ENCODE measurements at regions not wholly inside any gene's neighbourhood (a gene's known extent, or its start where the extent isn't known, plus 50 kb on each side); places are given as distances from the start of the nearest gene placed in this dataset.

- no peak overlapping the region for H3K27ac ChIP-seq
- DNase-seq (ENCODE audit: low spot score), result no peak
- WGBS, result 3% methylated on average over 7 of the region's 7 CpGs
These were observed 355.4 kb upstream of the SLC24A2 start for GRCh38 chr9:20144197-20144596.

GRCh38 chr9:20139763-20140290, 351.0 kb upstream of the SLC24A2 start:
- Histone ChIP-seq H3K4me1 (replicated peaks) (no peaks in the 10 kb centered on the region), H3K27me3 (replicated peaks; ENCODE audit: insufficient read depth) (no peaks in the 10 kb centered on the region), H3K4me3 (no peak overlapping the region), H3K27ac (no peak overlapping the region), H3K36me3 (no peaks in the 10 kb centered on the region), H3K9me3 (no peaks in the 10 kb centered on the region)
- intact Hi-C loops (cut with DNase I), result no loop called here
- DNase-seq (ENCODE audit: low spot score), result no peak
- TF ChIP-seq POLR2AphosphoS5 (IDR thresholded peaks at IDR 0.05), result peak; percentile 12
- no peak for TF ChIP-seq POLR2A (IDR thresholded peaks at IDR 0.05)
- 66% methylated on average over 9 of the region's 9 CpGs for WGBS

More at GRCh38 chr9:20144197-20144596, 355.4 kb upstream of the SLC24A2 start:
- Histone ChIP-seq H3K9me3 (no peaks in the 10 kb centered on the region), H3K4me1 (replicated peaks) (no peaks in the 10 kb centered on the region), H3K4me3 (no peak overlapping the region), H3K36me3 (no peaks in the 10 kb centered on the region), H3K27me3 (replicated peaks; ENCODE audit: insufficient read depth) (no peaks in the 10 kb centered on the region)
- TF ChIP-seq POLR2AphosphoS5 (IDR thresholded peaks at IDR 0.05) (no peak), CTCF (IDR thresholded peaks at IDR 0.05) (no peak), POLR2A (IDR thresholded peaks at IDR 0.05) (no peak)
- intact Hi-C loops (cut with DNase I), result no loop called here

GRCh38 chr9:20138841-20139240, 350.0 kb upstream of the SLC24A2 start:
- intact Hi-C loops (cut with DNase I), result no loop called here
- H3K9me3 ChIP-seq, result no peaks in the 10 kb centered on the region
- no peak for TF ChIP-seq CTCF (IDR thresholded peaks at IDR 0.05)
- no peak for TF ChIP-seq POLR2AphosphoS5 (IDR thresholded peaks at IDR 0.05)

GRCh38 chr9:20138116-20138515, 349.3 kb upstream of the SLC24A2 start:
- no peak for TF ChIP-seq POLR2A (IDR thresholded peaks at IDR 0.05)
- no peak for TF ChIP-seq CTCF (IDR thresholded peaks at IDR 0.05)
- no peak for TF ChIP-seq POLR2AphosphoS5 (IDR thresholded peaks at IDR 0.05)
- H3K4me1 ChIP-seq (replicated peaks), result no peaks in the 10 kb centered on the region
- no peak overlapping the region for H3K27ac ChIP-seq
- H3K36me3 ChIP-seq, result no peaks in the 10 kb centered on the region
- H3K4me3 ChIP-seq, result no peak overlapping the region
- DNase-seq (ENCODE audit: low spot score), result no peak
- intact Hi-C loops (cut with DNase I), result no loop called here
- no peaks in the 10 kb centered on the region for H3K9me3 ChIP-seq
- no peaks in the 10 kb centered on the region for H3K27me3 ChIP-seq (replicated peaks; ENCODE audit: insufficient read depth)

More at GRCh38 chr9:20138841-20139240, 350.0 kb upstream of the SLC24A2 start:
- no peak overlapping the region for H3K4me3 ChIP-seq
- WGBS, result 98% methylated on average over 4 of the region's 4 CpGs
- no peaks in the 10 kb centered on the region for H3K36me3 ChIP-seq
- H3K4me1 ChIP-seq (replicated peaks), result no peaks in the 10 kb centered on the region
- DNase-seq (ENCODE audit: low spot score), result no peak
- no peak overlapping the region for H3K27ac ChIP-seq
- H3K27me3 ChIP-seq (replicated peaks; ENCODE audit: insufficient read depth), result no peaks in the 10 kb centered on the region

- 51% methylated on average over 1 of the region's 1 CpG for WGBS
- no peak for TF ChIP-seq CTCF (IDR thresholded peaks at IDR 0.05)
- TF ChIP-seq POLR2AphosphoS5 (IDR thresholded peaks at IDR 0.05), result peak; percentile 3
- TF ChIP-seq POLR2A (IDR thresholded peaks at IDR 0.05), result no peak
- no peak for DNase-seq (ENCODE audit: low spot score)
These were observed 348.6 kb upstream of the SLC24A2 start for GRCh38 chr9:20137425-20137824.

More at GRCh38 chr9:20137425-20137824, 348.6 kb upstream of the SLC24A2 start:
- Histone ChIP-seq H3K4me3 (no peak overlapping the region), H3K4me1 (replicated peaks) (no peaks in the 10 kb centered on the region), H3K9me3 (no peaks in the 10 kb centered on the region), H3K27me3 (replicated peaks; ENCODE audit: insufficient read depth) (no peaks in the 10 kb centered on the region), H3K36me3 (no peaks in the 10 kb centered on the region), H3K27ac (no peak overlapping the region)
- intact Hi-C loops (cut with DNase I), result no loop called here

Data from prostate gland (tissue), 2 donors.